AG04449 (cell line): ENCODE measurements at regions not wholly inside any gene's neighbourhood (a gene's known extent, or its start where the extent isn't known, plus 50 kb on each side); places are given as distances from the start of the nearest gene placed in this dataset.

Experiments used
- CTCF ChIA-PET: fragments of 350-600 bp; formaldehyde crosslinking; extraction: SDS; loops from one replicate; lab custom pipeline; 2021; ENCODE audit warnings: antibody characterized with exemption; lab: Yijun Ruan, JAX
- POLR2A ChIA-PET: fragments of 400-600, 350-600 bp; formaldehyde crosslinking; extraction: SDS; loops from one replicate; lab custom pipeline; 2020; ENCODE audit warnings: antibody characterized with exemption, inconsistent platforms; lab: Yijun Ruan, JAX
- DNase-seq: peaks from one replicate; pipeline ENCODE4 v3.0.0-alpha.2; 2010; ENCODE audit warnings: low read depth, low spot score
- H3K4me3 ChIP-seq: 2 replicates; pipeline ENCODE4 v1.5.1; 2011; ENCODE audit warnings: low read depth, mild to moderate bottlenecking, control low read depth, low read length
- TF ChIP-seq, protein P1 (sequence below): IDR thresholded peaks from one replicate; pipeline ENCODE4 v1.5.1; 2011; ENCODE audit warnings: mild to moderate bottlenecking, moderate library complexity, low read length, control low read depth, inconsistent platforms; ENCODE audit not compliant: insufficient read depth; ENCODE audit errors: missing control alignments

- CTCF ChIA-PET = interaction anchor here (0.9 kb wide), 1 partner anchor 20 kb away, joined by 3 read pairs; no protein-coding TSS in a partner anchor
- DNase-seq = no peak
- TF ChIP-seq, protein P1, sequence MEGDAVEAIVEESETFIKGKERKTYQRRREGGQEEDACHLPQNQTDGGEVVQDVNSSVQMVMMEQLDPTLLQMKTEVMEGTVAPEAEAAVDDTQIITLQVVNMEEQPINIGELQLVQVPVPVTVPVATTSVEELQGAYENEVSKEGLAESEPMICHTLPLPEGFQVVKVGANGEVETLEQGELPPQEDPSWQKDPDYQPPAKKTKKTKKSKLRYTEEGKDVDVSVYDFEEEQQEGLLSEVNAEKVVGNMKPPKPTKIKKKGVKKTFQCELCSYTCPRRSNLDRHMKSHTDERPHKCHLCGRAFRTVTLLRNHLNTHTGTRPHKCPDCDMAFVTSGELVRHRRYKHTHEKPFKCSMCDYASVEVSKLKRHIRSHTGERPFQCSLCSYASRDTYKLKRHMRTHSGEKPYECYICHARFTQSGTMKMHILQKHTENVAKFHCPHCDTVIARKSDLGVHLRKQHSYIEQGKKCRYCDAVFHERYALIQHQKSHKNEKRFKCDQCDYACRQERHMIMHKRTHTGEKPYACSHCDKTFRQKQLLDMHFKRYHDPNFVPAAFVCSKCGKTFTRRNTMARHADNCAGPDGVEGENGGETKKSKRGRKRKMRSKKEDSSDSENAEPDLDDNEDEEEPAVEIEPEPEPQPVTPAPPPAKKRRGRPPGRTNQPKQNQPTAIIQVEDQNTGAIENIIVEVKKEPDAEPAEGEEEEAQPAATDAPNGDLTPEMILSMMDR = no peak
- POLR2A ChIA-PET = interaction anchor here (0.7 kb wide), 1 partner anchor 20 kb away, joined by 3 read pairs; no protein-coding TSS in a partner anchor
- no peak overlapping the region for H3K4me3 ChIP-seq
Observed at GRCh38 chr5:97553604-97554452, 370.8 kb upstream of the RIOK2 start.

DNA sequence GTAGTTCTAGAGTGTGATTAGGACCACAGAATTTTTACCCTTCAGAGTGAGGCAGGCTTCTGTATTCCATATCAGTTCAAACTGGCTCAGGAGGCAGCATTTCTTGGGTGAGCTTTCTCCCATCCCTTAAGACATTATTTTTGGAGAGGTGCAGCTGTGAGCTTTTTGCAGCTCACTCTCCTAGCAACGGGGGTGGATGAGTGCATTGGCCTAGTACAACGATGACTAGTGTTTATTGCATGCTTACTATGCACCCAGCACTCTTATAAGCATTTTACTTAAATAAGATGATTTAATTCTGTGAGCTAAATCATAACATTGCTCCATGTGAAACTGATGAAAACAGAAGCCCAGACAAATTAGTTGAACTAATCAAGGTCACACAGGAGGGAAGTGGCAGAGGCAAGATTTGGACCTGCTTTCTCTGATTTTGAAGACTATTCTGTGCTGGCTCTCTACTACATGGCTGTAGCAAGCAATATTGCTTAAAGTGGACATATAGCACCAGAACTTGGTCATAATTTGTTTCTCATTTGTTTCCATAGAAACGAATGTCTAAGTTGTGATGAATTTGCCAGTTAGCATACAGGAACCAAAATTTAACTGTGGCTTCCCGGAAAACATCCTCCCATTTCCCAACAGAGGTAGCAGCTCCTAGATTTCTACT, 372.1 kb upstream of the RIOK2 start:
- TF ChIP-seq, protein P1 = no peak
- CTCF ChIA-PET = no interaction called here
- POLR2A ChIA-PET = interaction anchor here (0.8 to 1.0 kb wide), 2 partner anchors 21 to 26 kb away, joined by 3 read pairs; no protein-coding TSS in a partner anchor
- H3K4me3 ChIP-seq = no peak overlapping the region
- peak; percentile 50 for DNase-seq

- H3K4me3 ChIP-seq = no peak overlapping the region
- CTCF ChIA-PET = no interaction called here
- POLR2A ChIA-PET = no interaction called here
- TF ChIP-seq, protein P1 = no peak
- DNase-seq = no peak
Observed at GRCh38 chr5:97555644-97555981, 372.6 kb upstream of the RIOK2 start.

DNA sequence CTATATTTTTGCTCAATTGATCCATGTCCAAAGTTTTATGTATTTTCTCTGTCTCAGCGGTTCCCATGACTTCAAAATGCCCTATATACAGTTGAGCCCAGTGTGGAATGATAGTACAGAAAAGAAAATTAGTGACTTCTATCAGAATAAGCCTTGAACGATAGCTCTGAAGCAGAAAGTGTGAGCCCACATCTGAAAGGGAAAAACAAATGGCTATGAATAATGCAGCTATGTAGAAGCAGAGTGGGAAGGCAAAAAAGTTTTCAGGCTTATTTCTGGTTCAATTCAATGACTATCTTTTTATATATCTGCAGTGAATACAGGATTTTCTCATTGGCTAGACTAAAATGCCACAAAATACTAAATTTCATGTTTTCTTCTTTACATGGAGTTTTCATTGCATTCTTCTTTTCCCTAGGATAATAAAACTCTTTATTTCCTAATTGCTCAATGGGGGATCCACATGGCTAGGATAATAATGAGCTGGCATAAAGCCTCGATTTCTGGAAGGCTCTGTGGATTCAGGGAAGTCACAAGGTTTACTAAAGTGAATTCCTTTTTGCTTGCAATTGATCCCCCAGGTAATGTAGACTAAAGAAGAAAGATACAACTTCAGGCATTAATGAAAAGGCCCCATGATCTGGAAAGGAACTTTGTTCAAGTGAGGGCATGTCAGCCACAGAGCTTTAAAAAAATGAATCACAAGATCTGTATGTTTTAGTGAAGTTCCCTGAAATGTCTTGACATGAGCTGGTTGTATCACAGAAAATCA, 377.0 kb upstream of the RIOK2 start:
- POLR2A ChIA-PET = no interaction called here
- DNase-seq = no peak
- CTCF ChIA-PET = interaction anchor here (1.1 to 3.6 kb wide), 3 partner anchors 9 to 26 kb away, joined by 3 to 17 read pairs (median 3); no protein-coding TSS in a partner anchor
- H3K4me3 ChIP-seq = no peak overlapping the region
- TF ChIP-seq, protein P1 = no peak

- POLR2A ChIA-PET = no interaction called here
- CTCF ChIA-PET = interaction anchor here (0.9 to 3.6 kb wide), 3 partner anchors 9 to 27 kb away, joined by 3 to 17 read pairs (median 3); no protein-coding TSS in a partner anchor
Observed at GRCh38 chr5:97560599-97560993, 377.5 kb upstream of the RIOK2 start.

More at GRCh38 chr5:97560599-97560993, 377.5 kb upstream of the RIOK2 start:
- H3K4me3 ChIP-seq = no peak overlapping the region
- TF ChIP-seq, protein P1 = no peak
- DNase-seq = no peak
